NCI-H748 treated with DMSO at 0.1 percent for 48 hours (cell line): ENCODE measurements at regions not wholly inside any gene's neighbourhood (a gene's known extent, or its start where the extent isn't known, plus 50 kb on each side); places are given as distances from the start of the nearest gene placed in this dataset.
"Not testable (repeated sequence)": the region's sequence is repeated elsewhere in the genome, so short reads cannot be mapped to it uniquely, and the experiment has no call there.

Source experiments
- DNase-seq: peaks from one replicate; lab custom pipeline; 2025; lab: John Stamatoyannopoulos, UW

DNA sequence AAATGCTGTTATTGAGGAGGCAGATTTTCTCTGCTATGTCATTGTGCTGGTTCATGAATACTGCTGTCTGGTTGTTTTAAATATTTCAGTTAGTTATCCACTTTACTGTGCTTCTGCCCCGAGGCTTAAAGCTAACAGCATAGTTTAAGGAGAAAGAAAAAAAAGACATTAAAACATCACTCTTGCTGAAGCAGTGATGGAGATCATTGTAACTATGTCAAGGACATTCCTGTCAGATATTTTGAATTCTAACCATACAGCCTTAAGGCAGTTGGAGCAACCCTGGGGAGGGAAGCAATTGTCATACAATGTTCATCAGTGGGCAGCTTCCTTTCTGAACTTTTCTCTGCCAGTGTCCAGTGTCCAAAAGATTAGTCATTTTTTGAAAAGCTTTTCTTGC lies 199.0 kb upstream of the DDX53 start:
- no peak for DNase-seq

DNA sequence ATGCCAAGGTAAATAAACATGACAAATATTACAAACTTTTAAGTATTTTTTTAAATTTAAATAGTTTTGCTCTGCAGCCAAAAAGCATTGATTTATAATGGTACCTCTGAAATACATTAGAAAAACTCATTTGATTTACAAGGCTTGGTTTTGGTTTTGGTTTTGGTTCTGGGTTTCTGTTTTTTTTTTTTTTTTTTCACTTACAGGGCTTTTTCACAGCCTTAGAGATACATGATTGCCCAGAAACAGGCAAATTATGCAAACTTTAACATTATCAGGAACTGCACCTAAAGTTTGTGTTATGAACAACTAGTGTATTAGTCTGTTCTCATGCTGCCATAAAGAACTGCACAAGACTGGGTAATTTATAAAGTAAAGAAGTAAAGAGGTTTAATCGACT lies 196.4 kb upstream of the DDX53 start:
- no peak for DNase-seq

DNA sequence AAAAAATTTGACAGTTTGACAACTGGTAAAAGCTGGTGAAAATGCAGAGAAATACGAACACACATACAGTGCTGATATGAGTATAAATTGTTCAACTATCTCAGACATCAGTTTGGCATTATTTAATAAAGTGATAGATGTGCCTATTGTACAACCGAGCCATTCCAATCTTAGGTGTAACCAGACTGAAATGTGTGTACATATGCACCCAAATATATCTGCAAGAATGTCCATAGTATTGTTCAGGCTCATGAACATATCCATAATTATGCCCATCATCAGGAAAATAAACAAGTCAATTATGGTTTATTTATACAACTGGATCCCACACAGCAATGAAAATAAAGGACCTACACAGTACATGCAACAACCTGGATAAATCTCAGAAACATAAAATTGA lies 188.9 kb upstream of the DDX53 start:
- DNase-seq, result no peak

DNA sequence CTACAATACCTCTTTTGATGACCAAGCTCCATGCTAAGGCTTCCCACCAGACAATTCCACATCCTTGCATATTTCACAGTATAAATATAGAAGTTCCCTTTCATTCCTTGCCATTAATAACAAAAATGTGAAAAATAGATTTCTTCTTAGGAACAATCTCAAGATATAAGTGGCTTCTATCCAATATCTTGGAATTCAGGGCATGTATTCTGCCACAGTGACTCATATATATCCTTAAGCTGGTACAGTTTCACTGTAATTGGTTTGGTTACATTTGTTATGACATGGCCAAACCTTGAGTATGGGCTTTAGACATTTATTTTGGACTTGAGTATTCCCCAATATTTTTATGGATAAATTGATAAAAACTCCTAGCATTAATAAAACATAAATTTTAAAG lies 181.7 kb upstream of the DDX53 start:
- no peak for DNase-seq

DNA sequence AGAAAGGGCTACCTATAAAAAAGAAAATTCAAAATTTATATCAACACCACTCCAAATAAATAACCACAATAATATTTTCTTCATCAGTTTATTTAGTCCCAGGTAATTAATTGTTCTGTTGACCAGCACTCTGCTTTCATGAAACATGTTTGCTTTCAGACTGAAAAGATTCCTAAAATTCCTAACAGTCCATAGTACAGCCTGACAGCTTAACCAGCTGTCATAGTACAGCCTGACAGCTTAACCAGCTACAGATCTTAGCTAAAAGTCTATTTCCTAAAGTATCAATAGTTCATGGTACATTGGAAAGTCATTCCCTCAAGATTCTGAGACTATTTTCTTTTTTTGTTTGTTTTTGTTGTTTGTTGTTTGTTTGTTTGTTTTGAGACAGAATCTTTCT lies 144.1 kb upstream of the DDX53 start:
- no peak for DNase-seq

DNA sequence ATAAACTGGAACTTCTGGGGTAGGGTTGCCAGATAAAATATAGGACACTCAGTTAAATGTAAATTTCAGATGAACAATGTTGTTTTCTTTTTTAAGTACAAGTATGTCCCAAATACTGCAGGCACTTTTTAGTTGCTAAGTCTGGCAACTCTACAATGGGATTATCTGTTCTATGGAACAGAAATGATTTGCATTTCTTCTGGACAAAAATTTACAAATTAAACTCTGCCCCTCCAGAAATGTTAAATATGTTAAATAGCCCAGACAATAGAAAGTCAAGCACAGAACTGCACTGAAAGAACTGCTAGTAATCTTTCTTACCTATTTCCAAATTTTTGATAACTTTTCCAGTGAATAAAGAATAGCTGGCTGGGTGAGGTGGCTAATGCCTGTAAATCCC lies 140.1 kb upstream of the DDX53 start:
- no peak for DNase-seq

DNA sequence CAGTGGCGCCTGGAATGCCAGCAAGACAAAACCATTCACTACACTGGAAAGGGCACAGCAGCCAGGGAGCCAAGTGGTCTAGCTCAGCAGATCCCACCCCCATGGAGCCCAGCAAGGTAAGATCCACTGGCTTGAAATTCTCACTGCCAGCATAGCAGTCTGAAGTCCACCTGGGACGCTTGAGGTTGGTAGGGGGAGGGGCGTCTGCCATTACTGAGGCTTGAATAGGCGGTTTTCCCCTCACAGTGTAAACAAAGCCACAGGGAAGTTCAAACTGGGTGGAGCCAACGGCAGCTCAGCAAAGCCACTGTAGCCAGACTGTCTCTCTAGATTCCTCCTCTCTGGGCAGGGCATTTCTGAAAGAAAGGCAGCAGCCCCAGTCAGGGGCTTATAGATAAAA lies 133.0 kb upstream of the DDX53 start:
- DNase-seq, result not testable (repeated sequence)

DNA sequence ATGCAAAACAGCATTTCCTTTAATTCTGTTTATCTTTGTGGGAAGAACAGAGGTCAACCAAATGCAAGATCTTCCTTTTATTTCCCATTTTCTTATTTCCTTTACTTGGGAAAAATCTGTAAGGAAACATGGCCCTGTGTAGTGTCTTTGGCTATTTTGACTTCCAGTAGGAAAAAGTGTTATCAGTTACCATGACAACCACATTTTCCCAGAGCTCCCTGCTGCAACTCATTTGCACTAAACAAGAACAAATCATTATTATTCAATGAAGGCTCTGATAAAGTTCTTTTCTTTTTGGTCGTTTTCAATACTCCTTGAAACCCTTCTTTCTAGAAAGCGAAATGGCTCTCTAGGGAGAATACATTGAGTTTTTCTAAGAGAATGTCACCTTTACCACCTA lies 117.2 kb upstream of the DDX53 start:
- no peak for DNase-seq

DNA sequence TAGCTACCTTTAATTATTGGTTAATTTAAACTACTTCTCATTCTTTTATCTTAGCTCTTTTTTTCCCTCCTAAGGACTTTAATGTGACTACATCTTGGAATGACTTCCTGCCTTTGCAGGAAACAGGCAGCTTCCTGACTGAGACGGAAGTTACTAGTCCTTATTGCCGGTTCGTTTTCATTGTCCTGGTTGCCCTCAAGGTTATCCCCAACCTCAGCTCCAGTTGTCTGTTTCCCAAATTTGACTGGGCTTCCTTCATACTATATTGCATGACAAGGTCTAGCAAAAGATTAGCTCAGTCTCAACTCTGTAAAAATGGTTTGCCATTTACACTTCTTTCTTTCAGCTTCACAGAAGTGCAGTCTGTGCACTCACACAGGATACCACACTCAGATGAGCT lies 109.9 kb upstream of the DDX53 start:
- peak; percentile 71 for DNase-seq

DNA sequence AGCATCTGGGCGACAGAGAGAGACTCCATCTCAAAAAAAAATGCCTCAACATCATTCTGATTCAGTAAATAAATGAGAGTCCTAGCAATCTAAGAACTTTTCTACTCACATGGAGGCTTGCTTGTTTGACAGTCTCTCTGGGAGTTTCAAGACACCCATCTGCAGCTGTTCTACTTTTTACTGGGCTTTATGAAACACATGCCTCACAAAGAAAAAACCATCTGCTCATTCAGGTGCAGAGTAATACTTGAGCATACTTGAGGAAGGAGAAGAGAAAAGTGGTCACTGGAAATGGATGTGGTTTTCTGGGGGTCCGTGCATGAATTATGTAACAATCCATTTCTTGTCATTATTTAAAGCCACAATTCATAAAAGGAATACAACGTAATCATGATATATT lies 87.1 kb upstream of the DDX53 start:
- DNase-seq, result no peak

DNA sequence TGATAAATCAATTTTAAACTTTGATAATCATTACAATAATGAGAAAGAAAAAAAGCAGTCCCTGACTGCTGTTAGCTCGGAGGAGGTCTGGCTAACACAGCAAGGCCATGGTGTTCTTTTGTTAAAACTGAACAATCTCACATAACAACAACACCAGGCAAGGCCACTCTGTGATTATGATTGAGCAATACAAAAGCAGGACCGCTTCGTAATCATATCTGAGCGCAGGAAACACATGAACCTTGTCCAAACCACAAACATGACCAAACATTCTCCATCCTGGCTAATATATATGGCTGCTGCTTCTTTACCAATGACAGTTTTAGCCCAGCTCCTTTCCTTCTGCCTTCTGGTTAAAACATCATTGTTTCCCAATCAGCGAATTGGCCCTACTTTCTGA lies 76.8 kb upstream of the DDX53 start:
- no peak for DNase-seq

DNA sequence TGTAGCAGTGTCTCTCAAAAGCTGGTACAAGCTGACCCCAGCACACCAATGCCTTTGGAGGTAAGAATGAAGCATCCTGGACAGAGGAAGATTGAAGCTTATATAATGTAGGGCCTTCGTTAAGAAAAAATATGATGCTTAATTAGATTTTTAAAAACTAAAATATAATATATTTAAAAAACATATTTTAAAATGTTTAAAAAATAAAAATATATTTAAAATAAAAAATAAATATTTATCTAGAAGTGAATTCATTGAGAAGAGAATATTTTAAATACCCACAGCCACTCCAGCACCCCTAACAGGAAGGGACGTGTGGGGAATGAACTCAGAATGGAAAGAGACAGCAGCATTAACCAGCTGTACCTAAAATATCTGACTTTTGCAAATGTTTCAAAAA lies 65.1 kb upstream of the DDX53 start:
- DNase-seq, result no peak

DNA sequence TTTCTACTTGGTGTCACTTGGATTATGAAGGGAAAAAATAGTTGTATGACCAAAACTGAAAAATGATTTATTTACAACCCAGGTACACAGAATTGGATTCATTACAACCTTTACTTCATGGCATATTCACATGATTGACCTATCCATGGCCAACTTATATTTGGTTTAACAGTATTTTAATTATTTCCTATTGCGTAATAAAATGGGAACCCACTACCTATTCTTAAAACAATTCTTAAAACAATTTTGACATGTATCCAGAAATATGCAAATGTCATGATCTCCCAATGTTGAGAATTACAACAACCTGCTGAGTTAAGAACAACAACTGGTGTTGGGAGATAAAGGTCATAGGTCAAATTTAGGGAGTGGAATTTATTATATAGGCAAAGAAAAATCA lies 54.8 kb upstream of the DDX53 start:
- DNase-seq, result no peak
